ENCODE measurements at regions not wholly inside any gene's neighbourhood (a gene's known extent, or its start where the extent isn't known, plus 50 kb on each side); places are given as distances from the start of the nearest gene placed in this dataset.
A peak's percentile ranks its signal among the peaks of the same experiment; 100 is the strongest.

- TF ChIP-seq CTCF (IDR thresholded peaks at IDR 0.05; ENCODE audit: low read depth, low read length) = no peak
- DNase-seq (ENCODE audit: extremely low read depth, low read depth) = no peak
Observed at GRCh38 chr3:176824811-176825210, 372.5 kb downstream of the TBL1XR1 start.

GRCh38 chr3:176820764-176821163, 376.5 kb downstream of the TBL1XR1 start:
- DNase-seq (ENCODE audit: extremely low read depth, low read depth) = no peak
- TF ChIP-seq CTCF (IDR thresholded peaks at IDR 0.05; ENCODE audit: low read depth, low read length) = no peak

- TF ChIP-seq CTCF (IDR thresholded peaks at IDR 0.05; ENCODE audit: low read depth, low read length) = no peak
- no peak for DNase-seq (ENCODE audit: extremely low read depth, low read depth)
Observed at GRCh38 chr3:176816937-176817336, 380.3 kb downstream of the TBL1XR1 start.

GRCh38 chr3:176814285-176814684, 383.0 kb downstream of the TBL1XR1 start:
- DNase-seq (ENCODE audit: extremely low read depth, low read depth) = no peak
- TF ChIP-seq CTCF (IDR thresholded peaks at IDR 0.05; ENCODE audit: low read depth, low read length) = peak; percentile 36

- no peak for DNase-seq (ENCODE audit: extremely low read depth, low read depth)
- TF ChIP-seq CTCF (IDR thresholded peaks at IDR 0.05; ENCODE audit: low read depth, low read length) = no peak
Observed at GRCh38 chr3:176807938-176808337, 389.3 kb downstream of the TBL1XR1 start.

GRCh38 chr3:176799675-176800074, 397.6 kb downstream of the TBL1XR1 start:
- TF ChIP-seq CTCF (IDR thresholded peaks at IDR 0.05; ENCODE audit: low read depth, low read length) = no peak
- DNase-seq (ENCODE audit: extremely low read depth, low read depth) = no peak

GRCh38 chr3:176798680-176799079, 398.6 kb downstream of the TBL1XR1 start:
- no peak for TF ChIP-seq CTCF (IDR thresholded peaks at IDR 0.05; ENCODE audit: low read depth, low read length)
- no peak for DNase-seq (ENCODE audit: extremely low read depth, low read depth)

All from AG09319 (cell line).